Astrocyte of the cerebellum (primary cell): ENCODE measurements at regions not wholly inside any gene's neighbourhood (a gene's known extent, or its start where the extent isn't known, plus 50 kb on each side); places are given as distances from the start of the nearest gene placed in this dataset.

Source experiments
- DNase-seq: peaks from one replicate; pipeline ENCODE4 v3.0.0-alpha.2; 2011; ENCODE audit warnings: low read depth
- H3K4me3 ChIP-seq: 2 replicates; pipeline ENCODE4 v1.5.1; 2011; ENCODE audit warnings: mild to moderate bottlenecking, low read depth, low read length, moderate library complexity
- in situ Hi-C: cut with HindIII; loops from 2 replicates; pipeline ENCODE4 v1.10.0; 2017; ENCODE audit warnings: low sequenced_read_pairs
- TF ChIP-seq, protein P1 (sequence below): IDR thresholded peaks from 2 replicates; pipeline ENCODE4 v1.5.1; 2012; ENCODE audit warnings: low read length, low read depth, moderate library complexity, mild to moderate bottlenecking; ENCODE audit errors: missing control alignments

DNA sequence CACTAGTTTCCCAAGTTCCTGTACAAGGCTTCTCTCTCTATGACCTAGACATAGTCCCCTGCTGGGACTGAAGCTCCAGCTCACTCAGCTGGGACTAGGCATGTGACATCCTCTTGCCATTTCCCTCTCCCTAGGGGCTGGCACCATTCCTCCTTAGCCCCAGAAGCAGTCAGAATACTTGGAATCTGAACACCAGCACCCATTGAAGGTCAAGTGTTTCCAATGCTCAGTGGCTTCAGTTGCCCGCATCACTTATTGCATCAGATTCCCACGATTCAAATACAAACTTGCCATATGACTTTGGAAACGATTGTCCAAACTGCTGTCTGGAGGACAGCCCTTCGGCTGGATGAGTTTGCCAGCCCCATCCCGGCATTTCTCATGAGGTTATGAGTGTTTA lies 65.5 kb upstream of the HOPX start:
- in situ Hi-C loops, result no loop called here
- TF ChIP-seq, protein P1, sequence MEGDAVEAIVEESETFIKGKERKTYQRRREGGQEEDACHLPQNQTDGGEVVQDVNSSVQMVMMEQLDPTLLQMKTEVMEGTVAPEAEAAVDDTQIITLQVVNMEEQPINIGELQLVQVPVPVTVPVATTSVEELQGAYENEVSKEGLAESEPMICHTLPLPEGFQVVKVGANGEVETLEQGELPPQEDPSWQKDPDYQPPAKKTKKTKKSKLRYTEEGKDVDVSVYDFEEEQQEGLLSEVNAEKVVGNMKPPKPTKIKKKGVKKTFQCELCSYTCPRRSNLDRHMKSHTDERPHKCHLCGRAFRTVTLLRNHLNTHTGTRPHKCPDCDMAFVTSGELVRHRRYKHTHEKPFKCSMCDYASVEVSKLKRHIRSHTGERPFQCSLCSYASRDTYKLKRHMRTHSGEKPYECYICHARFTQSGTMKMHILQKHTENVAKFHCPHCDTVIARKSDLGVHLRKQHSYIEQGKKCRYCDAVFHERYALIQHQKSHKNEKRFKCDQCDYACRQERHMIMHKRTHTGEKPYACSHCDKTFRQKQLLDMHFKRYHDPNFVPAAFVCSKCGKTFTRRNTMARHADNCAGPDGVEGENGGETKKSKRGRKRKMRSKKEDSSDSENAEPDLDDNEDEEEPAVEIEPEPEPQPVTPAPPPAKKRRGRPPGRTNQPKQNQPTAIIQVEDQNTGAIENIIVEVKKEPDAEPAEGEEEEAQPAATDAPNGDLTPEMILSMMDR, result no peak
- no peak overlapping the region for H3K4me3 ChIP-seq
- DNase-seq, result no peak

DNA sequence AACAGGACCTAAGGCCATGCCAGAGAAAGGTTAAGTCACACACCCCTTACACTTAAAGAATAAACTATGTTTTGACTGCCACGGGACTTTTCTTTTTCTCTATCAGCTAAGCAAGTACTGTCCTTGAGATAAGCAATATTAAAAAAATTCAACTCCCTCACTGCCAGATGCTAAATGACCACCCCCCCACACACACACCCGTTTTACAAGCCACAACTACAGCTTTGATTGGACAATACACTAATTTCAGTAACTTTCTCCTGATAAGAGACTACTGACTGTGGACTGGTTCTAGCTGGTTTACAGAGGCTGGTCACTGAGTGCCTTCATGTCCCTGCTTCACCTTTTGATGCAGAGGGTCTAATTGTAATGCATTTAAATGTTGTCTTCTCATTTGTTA lies 63.9 kb upstream of the HOPX start:
- no peak overlapping the region for H3K4me3 ChIP-seq
- DNase-seq, result no peak
- TF ChIP-seq, protein P1, result no peak
- in situ Hi-C loops, result no loop called here

DNA sequence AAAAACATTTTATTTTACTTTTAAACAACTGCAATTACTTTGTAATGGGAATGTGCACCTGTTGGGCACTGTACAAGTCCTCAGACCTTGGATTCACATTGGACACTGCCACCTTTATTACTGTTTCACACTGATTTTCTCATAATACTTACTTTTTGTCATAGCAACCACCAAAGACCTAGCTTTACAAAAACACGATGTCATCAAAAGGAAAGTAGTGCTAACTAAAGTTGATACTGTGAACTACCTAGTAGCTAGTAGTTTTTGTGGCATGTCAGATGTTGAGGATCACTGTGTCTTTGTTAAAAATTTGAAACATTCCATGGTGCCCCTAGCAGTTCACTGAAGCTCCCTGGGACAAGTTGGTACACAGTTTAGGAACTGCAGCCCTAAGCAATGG lies 62.9 kb upstream of the HOPX start:
- DNase-seq, result no peak
- no peak overlapping the region for H3K4me3 ChIP-seq
- TF ChIP-seq, protein P1, result no peak
- in situ Hi-C loops, result no loop called here

DNA sequence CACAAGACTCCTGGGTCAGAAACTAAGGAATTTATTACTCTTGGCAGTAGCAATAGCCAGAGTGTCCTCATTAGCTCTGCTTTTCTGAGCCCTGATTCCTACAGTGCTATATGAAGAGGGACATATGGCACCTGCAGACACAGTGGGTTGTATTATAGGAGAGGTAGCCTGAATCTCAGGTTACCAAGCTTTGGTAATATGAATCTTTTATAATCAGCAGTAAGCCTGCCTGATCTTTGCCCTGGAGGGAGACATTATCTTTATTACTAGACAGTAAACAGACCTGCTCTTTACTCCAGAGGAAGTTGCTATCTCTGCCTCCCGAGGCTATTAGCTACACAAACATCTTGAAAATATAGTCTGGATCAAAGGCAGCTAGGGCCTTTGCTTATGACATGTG lies 62.5 kb upstream of the HOPX start:
- in situ Hi-C loops, result no loop called here
- no peak overlapping the region for H3K4me3 ChIP-seq
- DNase-seq, result no peak
- TF ChIP-seq, protein P1, result no peak

DNA sequence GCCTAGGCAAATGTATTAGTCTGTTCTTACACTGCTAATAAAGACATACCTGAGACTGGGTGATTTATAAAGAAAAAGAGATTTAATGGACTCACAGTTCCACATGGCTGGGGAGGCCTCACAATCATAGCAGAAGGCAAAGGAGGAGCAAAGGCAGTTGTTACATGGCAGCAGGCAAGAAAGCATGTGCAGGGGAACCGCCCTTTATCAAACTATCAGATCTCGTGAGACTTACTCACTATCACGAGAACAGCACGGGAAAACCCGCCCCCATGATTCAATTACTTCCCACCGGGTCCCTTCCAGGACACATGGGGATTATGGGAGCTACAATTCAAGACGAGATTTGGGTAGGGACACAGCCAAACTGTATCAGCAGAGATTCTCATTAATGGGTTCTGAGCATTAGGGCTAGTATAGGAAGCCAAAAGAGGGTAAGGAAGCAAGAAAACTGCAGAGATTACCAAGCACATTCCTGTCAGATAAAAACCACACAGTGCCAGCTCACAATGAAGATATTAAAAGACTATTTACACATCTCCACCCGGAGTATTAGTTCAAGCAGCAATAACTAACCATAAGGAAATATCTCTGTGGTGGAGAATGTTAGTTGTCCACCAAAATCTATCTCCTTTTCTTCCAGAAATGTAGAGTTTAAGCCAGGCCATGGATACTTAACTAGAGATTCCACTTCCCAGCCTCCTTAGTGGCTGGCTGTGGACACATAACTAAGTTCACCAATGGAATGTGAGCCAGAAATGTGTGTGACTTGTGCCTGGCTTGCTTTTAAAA lies 61.2 kb upstream of the HOPX start:
- H3K4me3 ChIP-seq, result no peak overlapping the region
- in situ Hi-C loops, result no loop called here
- TF ChIP-seq, protein P1, result no peak
- DNase-seq, result no peak

DNA sequence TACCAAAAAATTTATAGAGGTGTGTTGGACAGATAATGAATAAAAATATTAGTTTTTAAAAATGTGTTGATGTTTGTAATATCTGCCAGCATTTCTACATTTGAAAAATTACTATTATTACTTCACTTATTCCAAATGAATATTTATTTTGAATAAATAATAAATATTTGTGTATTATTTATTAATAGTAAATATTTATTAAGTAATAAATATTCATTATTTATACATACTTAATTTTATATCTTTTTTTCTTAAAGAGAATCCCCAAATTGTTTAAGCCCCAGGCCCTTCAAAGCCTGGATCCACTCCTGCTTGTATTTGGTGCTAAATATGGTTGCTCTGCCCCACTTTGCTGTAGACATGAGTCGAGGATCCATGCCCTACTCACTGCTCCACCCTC lies 60.5 kb upstream of the HOPX start:
- DNase-seq, result no peak
- TF ChIP-seq, protein P1, result no peak
- H3K4me3 ChIP-seq, result no peak overlapping the region
- in situ Hi-C loops, result no loop called here
